H1 (cell line): ENCODE measurements at regions not wholly inside any gene's neighbourhood (a gene's known extent, or its start where the extent isn't known, plus 50 kb on each side); places are given as distances from the start of the nearest gene placed in this dataset.

Experiments
- CREB1 ChIP-seq: IDR thresholded peaks from 2 replicates; pipeline ENCODE4 v1.6.1; 2012; ENCODE audit warnings: inconsistent platforms
- KDM5A ChIP-seq: fragments of 200-600 bp; IDR thresholded peaks from 2 replicates; pipeline ENCODE4 v1.7.1; 2012; ENCODE audit warnings: mild to moderate bottlenecking, low read length, inconsistent platforms, mixed read lengths

- TF ChIP-seq KDM5A (no peak), CREB1 (no peak)
Measured at GRCh38 chr13:88752041-88752440, 1080.9 kb downstream of the SLITRK5 start (continued).
